ENCODE measurements at regions not wholly inside any gene's neighbourhood (a gene's known extent, or its start where the extent isn't known, plus 50 kb on each side); places are given as distances from the start of the nearest gene placed in this dataset.

- CTCF ChIA-PET: no interaction called here
- H3K4me3 ChIP-seq (replicated peaks in 1 of 3; ENCODE audit: insufficient read depth in 1 of 3, low read depth in 1 of 3, low read length in 3 of 3): no peak overlapping the region
- dilution Hi-C loops (cut with MboI; ENCODE audit: extremely low pct_ligation_motif_present, low sequenced_read_pairs): no loop called here
- no peaks in the 10 kb centered on the region for H3K79me2 ChIP-seq (ENCODE audit: control insufficient read depth, insufficient read depth, low read length)
- no peak overlapping the region for H3K4me2 ChIP-seq (ENCODE audit: insufficient read depth, low read length)
- H3K4me1 ChIP-seq (ENCODE audit: control insufficient read depth, extremely low read depth, insufficient read depth, low read length): no peaks in the 10 kb centered on the region
- TF ChIP-seq MAX (IDR thresholded peaks at IDR 0.05; ENCODE audit: insufficient read depth, insufficient read length) (no peak), EZH2 (IDR thresholded peaks at IDR 0.05; ENCODE audit: borderline replicate concordance, low read depth, low read length, severe bottlenecking) (no peak), MYC (IDR thresholded peaks at IDR 0.05; ENCODE audit: low read depth, low read length) (no peak), FOS (IDR thresholded peaks at IDR 0.05; ENCODE audit: borderline replicate concordance, insufficient read depth, low read length) (no peak), JUN (IDR thresholded peaks at IDR 0.05; ENCODE audit: borderline replicate concordance, insufficient read depth, insufficient read length, low read depth) (no peak), POLR2AphosphoS5 (IDR thresholded peaks at IDR 0.05; ENCODE audit: insufficient read depth, low read depth, low read length) (no peak), CTCF (IDR thresholded peaks at IDR 0.05; ENCODE audit: extremely low read depth in 1 of 2, insufficient read depth in 1 of 2, low read depth in 1 of 2, low read length in 2 of 2) (no peak), POLR2A (IDR thresholded peaks at IDR 0.05; ENCODE audit: low read depth, low read length) (no peak), GATA2 (IDR thresholded peaks at IDR 0.05; ENCODE audit: insufficient read depth, insufficient read length, low read depth, low read length) (no peak)
- FAIRE-seq: no peak
- POLR2A ChIA-PET: no interaction called here
- no peak overlapping the region for H3K9ac ChIP-seq (replicated peaks; ENCODE audit: extremely low read depth, insufficient read depth, low read length)
- H2AFZ ChIP-seq (ENCODE audit: low read depth, low read length): no peak overlapping the region
- BruUV-seq (replicated peaks): no TSS peak
- H3K27ac ChIP-seq (ENCODE audit: insufficient read depth, low read depth, low read length): no peak overlapping the region
- no peaks in the 10 kb centered on the region for H4K20me1 ChIP-seq (replicated peaks; ENCODE audit: control insufficient read depth, extremely low read depth, insufficient read depth, low read length)
- intact Hi-C loops (cut with micrococcal nuclease): no loop called here
- DNase-seq (ENCODE audit: low read depth, low spot score): no peak
- no peaks in the 10 kb centered on the region for H3K36me3 ChIP-seq (ENCODE audit: control insufficient read depth in 2 of 2, extremely low read depth in 1 of 2, insufficient read depth in 2 of 2, low read length in 2 of 2)
- H3K27me3 ChIP-seq (ENCODE audit: control insufficient read depth in 2 of 2, insufficient read depth in 2 of 2, low read length in 2 of 2): no peaks in the 10 kb centered on the region
- H3K9me3 ChIP-seq (replicated peaks; ENCODE audit: control insufficient read depth, insufficient read depth, low read length): no peaks in the 10 kb centered on the region
- H3K9me1 ChIP-seq (replicated peaks; ENCODE audit: control insufficient read depth, extremely low read depth, insufficient read depth, low read length): no peaks in the 10 kb centered on the region
These were observed 330.0 kb upstream of the RND3 start for GRCh38 chr2:150817422-150817821.

Data from endothelial cell of umbilical vein (primary cell).